GM12874 (cell line): ENCODE measurements at regions not wholly inside any gene's neighbourhood (a gene's known extent, or its start where the extent isn't known, plus 50 kb on each side); places are given as distances from the start of the nearest gene placed in this dataset.

Experiments
- TF ChIP-seq, protein P1 (sequence below): IDR thresholded peaks from 2 replicates; pipeline ENCODE4 v1.5.1; 2011; ENCODE audit warnings: low read depth, mild to moderate bottlenecking, control low read depth, low read length, moderate library complexity; ENCODE audit not compliant: insufficient read depth

DNA sequence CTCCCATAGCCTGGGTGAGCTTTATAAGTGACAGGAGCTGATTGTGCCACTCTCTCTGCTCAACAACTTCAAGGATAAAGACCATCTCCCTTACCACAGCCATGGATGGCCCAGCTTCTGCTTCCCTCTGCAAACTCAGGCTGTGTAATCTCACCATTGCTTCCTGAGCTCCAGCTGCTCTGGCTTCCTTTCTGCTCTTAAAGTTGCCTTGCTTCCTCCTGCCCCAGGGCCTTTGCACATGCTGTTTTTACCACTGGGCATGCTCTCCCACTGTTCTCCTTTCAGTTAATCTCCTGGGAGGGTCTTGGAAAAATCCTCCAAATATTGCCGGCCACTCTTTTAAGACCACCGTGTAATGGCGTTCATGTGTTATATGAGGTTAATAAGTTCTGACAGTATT lies 265.1 kb upstream of the C16orf82 start:
- TF ChIP-seq, protein P1, sequence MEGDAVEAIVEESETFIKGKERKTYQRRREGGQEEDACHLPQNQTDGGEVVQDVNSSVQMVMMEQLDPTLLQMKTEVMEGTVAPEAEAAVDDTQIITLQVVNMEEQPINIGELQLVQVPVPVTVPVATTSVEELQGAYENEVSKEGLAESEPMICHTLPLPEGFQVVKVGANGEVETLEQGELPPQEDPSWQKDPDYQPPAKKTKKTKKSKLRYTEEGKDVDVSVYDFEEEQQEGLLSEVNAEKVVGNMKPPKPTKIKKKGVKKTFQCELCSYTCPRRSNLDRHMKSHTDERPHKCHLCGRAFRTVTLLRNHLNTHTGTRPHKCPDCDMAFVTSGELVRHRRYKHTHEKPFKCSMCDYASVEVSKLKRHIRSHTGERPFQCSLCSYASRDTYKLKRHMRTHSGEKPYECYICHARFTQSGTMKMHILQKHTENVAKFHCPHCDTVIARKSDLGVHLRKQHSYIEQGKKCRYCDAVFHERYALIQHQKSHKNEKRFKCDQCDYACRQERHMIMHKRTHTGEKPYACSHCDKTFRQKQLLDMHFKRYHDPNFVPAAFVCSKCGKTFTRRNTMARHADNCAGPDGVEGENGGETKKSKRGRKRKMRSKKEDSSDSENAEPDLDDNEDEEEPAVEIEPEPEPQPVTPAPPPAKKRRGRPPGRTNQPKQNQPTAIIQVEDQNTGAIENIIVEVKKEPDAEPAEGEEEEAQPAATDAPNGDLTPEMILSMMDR: no peak

DNA sequence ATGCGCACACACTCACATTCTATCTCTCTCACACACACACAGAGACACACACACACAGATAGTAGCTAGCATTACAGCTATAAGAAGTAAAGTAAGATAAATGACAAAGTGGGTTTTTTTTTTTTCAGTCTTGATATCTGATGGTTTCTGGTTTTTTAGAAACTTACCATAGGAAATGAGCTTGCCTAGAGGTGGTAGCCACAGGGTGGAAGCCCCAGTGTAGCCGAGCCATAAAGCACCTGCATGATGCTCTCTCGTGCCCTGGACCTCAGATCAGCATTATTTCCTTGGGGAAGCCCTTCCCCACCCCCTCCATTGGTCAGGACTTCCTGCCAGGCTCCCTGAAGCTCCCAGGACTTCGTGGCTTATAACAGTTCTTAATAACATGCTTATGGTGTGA lies 264.3 kb upstream of the C16orf82 start:
- TF ChIP-seq, protein P1: no peak

DNA sequence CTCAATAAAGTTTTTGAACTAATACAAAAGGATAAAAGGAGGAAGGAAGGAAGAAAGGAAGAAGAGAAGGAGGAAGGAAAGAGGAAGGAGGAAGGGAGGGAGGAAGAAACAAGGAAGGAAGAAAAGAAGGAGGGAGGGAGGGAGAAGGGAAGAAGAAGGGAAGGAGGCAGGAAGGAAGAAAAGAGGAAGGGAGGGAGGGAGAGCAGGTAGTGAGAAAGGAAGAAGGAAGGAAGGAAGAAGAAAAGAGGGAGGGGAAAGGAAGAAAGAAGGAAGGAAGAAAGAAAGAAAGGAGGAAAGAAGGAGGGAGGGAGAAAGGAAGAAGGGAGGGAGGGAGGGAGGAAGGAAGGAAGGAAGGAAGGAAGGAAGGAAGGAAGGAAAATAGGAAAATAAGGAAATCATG lies 263.8 kb upstream of the C16orf82 start:
- TF ChIP-seq, protein P1: no peak

DNA sequence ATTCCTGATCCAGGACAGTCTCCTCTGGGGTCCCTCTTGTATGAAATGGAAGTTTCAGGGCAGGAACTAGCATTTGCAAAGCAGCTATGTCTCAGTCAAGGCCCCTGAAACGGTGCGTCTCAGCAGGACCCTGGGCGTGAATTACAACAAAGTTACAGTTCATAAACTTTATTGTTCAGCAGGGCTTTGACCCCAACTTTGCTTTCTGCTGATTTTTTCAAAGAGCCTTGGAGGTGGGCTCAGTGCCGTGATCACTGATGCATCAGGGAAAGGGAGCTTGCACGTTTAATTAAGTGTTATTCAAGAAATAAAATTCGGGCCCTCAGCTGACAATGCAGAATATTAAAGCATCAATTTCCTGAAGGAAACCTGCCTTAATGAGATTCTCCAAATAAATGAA lies 260.1 kb upstream of the C16orf82 start:
- TF ChIP-seq, protein P1: no peak

DNA sequence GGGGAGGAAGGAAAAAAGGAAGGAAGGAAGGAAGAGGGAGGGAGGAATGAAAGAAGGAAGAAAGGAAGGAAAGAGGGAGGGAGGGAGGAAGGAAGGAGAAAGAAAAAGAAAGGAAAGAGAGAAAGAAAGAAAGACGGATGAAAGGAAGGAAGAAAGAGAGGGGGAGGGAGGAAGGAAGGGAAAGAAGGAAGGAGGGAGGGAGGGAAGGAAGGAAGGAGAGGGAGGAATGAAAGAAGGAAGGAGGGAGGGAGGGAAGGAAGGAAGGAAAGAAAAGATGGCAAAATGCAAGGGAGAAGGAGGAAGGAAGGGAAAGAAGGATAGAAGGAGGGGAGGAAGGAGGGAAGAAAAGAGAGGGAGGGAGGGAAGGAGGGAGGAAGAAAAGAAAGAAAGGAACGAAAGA lies 257.3 kb upstream of the C16orf82 start:
- TF ChIP-seq, protein P1: no peak

DNA sequence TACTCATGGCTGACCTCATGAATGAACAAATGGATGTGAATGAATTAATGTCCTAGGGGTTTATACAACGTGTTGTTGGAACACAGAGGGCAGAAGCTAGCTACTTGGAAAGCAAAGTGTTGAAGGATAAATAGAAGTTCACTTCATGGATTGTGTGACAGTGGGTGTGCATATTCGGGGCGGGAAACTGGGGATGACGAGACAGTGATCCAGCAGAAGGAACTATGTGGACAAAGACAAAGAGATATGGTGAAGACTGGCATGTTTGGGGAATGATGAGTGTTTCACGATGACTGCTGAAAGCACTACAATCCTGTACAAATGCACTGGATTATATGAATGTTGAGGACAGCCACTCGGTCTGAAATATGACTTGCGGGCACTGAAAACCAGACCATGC lies 250.5 kb upstream of the C16orf82 start:
- TF ChIP-seq, protein P1: no peak

DNA sequence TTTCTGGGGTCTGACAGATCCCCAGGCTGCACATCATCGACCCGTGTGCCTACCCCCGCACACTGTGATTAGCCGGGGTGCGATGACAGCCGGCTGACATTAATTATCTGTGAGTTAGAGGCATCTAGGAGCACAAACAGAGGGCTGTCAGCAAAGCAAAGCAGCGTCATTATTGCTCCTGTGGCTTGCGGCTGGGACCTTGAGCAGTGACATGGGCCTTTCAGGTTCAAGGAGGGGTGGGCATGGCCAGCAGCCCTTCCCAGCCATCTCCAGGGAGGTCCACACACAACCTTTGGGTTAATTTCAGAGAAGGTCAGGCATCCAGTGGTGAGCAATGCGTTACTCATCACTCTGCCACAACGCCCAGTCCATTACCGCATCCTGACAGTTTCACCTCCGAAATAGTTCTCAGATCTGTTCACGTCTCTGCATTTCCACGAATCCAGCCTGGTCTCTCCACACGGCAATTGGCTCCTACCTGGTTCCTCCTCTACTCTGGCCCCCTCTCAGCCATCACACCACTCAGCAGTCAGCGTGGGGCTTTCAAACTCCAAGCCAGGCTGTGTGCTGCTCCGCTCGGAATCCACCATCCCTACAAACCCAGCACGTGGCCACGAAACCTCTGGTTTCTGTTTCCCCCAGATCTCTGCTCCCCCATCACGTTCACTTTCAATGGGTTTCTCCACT lies 249.7 kb upstream of the C16orf82 start:
- TF ChIP-seq, protein P1: no peak
